Activated CD4-positive, alpha-beta memory T cell treated with anti-CD3 and anti-CD28 coated beads for 36 hours (primary cell): ENCODE measurements at regions not wholly inside any gene's neighbourhood (a gene's known extent, or its start where the extent isn't known, plus 50 kb on each side); places are given as distances from the start of the nearest gene placed in this dataset.

Source experiments
- CTCF ChIA-PET: fragments of 350-600 bp; sonication (Branson Sonifier 250); formaldehyde crosslinking; loops from one replicate; lab custom pipeline; 2021; ENCODE audit warnings: antibody characterized with exemption, inconsistent platforms; lab: Charles Lee
- POLR2A ChIA-PET: fragments of 350-600 bp; sonication (Branson Sonifier 250); formaldehyde crosslinking; loops from one replicate; lab custom pipeline; 2021; ENCODE audit warnings: antibody characterized with exemption; lab: Charles Lee
- DNase-seq: peaks from one replicate; pipeline ENCODE4 v3.0.0-alpha.2; 2020
- H3K27ac Mint-ChIP-seq: one replicate; pipeline ENCODE4 v1.8.0; 2021; ENCODE audit warnings: mixed read lengths
- H3K27me3 Mint-ChIP-seq: one replicate; pipeline ENCODE4 v1.8.0; 2021; ENCODE audit warnings: mixed read lengths
- H3K36me3 Mint-ChIP-seq: one replicate; pipeline ENCODE4 v1.8.0; 2021; ENCODE audit warnings: mixed read lengths
- H3K4me1 Mint-ChIP-seq: one replicate; pipeline ENCODE4 v1.8.0; 2021; ENCODE audit warnings: low read depth, mixed read lengths
- H3K4me3 Mint-ChIP-seq: one replicate; pipeline ENCODE4 v1.8.0; 2021; ENCODE audit warnings: mild to moderate bottlenecking, mixed read lengths
- H3K9me3 Mint-ChIP-seq: one replicate; pipeline ENCODE4 v1.8.0; 2021; ENCODE audit warnings: mixed read lengths
- intact Hi-C: fragments of 100-400 bp; cut with micrococcal nuclease; formaldehyde crosslinking; loops from one replicate; pipeline ENCODE4 v1.15.1; 2023

DNA sequence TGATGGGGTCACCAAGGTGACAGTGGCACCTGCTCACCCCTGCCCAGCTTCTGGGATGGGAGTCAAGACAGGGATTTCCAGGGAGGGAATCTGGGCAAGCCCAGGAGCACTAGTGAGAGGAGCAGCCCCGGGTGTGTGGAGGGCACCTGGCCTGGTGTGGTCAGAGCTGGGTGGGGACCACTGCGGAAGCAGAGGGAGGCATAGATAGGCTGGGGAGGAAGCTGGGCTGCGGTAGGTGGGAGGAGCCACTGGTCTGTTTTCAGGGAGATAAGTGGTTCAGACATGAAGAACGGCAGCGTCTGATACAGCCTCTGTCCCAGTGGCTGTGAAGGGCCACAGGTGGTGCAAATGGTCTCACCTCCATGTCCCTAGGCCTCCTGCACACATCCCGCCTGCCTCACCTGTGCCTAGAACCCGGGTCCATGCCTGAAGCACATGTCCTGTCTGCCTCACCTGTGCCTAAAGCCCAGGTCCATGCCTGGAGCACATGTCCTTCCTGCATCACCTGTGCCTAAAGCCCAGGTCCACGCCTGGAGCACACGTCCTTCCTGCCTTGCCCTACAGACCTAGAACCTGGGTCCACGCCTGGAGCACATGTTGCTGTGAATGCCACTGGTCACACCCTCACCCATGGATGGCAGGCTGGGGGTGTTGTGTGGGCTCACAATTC, 325.9 kb upstream of the AJAP1 start:
- no peak for DNase-seq
- Mint-ChIP-seq H3K4me1 (no peaks in the 10 kb centered on the region), H3K4me3 (no peak overlapping the region), H3K36me3 (no peaks in the 10 kb centered on the region), H3K9me3 (peaks cover 2% of the 10 kb centered on the region), H3K27ac (no peak overlapping the region), H3K27me3 (no peaks in the 10 kb centered on the region)
- POLR2A ChIA-PET, result no interaction called here
- CTCF ChIA-PET, result no interaction called here
- intact Hi-C loops, result no loop called here

DNA sequence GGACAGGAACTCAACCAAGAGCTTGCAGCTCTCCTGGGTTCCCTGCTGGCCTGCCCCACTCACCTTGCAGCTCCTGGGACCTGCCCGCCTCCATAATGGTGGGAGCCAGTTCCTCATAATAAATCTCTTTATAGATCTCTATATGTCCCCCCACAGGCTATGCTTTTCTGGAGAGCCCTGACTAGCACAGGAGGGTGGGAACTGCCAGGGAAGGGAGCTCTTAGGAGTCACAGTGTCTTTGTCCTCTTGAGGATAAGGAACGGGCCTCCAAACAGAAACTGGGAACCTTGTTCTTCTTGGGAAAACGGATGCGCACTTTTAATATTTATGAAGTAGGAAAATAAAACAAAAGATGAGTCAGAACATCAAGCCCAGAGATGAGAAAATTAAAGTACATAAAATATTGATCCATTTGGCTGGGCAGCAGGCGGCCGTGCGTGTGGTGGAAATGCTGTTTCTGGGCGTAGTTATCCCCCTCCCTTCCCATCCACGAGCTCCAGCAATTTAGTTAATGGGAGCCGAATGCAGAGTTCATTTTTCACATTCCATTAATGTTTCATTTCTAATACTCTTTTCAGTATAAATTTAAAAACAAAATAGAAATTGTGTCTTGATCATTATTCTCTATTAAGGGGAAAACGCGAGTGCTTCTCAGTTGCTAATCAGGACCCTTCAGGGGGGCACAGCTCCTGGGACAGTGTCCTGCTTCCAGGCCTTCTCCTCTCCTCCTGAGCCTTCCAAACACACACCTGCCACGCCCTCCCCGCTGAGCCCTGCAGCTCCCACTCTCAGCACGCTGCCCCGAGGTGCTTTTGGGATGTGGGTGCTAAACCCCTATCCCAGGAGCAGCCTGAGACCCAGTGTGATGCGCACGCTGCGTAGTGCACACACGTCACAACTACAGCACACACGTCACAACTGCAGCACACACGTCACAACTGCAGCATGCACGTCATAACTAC, 323.3 kb upstream of the AJAP1 start:
- H3K27ac Mint-ChIP-seq, result no peak overlapping the region
- H3K36me3 Mint-ChIP-seq, result no peaks in the 10 kb centered on the region
- no peaks in the 10 kb centered on the region for H3K27me3 Mint-ChIP-seq
- no peak overlapping the region for H3K4me3 Mint-ChIP-seq
- no peaks in the 10 kb centered on the region for H3K4me1 Mint-ChIP-seq
- DNase-seq, result no peak
- peaks cover 4% of the 10 kb centered on the region for H3K9me3 Mint-ChIP-seq
- intact Hi-C loops, result no loop called here
- ChIA-PET POLR2A (no interaction called here), CTCF (no interaction called here)

DNA sequence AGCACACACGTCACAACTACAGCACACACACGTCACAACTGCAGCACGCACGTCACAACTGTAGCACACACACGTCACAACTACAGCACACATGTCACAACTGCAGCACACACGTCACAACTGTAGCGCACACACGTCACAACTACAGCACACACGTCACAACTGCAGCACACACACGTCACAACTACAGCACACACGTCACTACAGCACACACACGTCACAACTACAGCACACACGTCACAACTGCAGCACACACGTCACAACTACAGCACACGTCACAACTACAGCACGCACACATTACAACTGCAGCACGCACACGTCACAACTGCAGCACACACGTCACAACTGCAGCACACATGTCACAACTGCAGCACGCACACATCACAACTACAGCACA, 322.6 kb upstream of the AJAP1 start:
- no peak for DNase-seq
- Mint-ChIP-seq H3K9me3 (peaks cover 8% of the 10 kb centered on the region), H3K4me3 (no peak overlapping the region), H3K4me1 (no peaks in the 10 kb centered on the region), H3K27ac (no peak overlapping the region), H3K36me3 (no peaks in the 10 kb centered on the region), H3K27me3 (no peaks in the 10 kb centered on the region)
- intact Hi-C loops, result no loop called here
- ChIA-PET POLR2A (no interaction called here), CTCF (no interaction called here)

DNA sequence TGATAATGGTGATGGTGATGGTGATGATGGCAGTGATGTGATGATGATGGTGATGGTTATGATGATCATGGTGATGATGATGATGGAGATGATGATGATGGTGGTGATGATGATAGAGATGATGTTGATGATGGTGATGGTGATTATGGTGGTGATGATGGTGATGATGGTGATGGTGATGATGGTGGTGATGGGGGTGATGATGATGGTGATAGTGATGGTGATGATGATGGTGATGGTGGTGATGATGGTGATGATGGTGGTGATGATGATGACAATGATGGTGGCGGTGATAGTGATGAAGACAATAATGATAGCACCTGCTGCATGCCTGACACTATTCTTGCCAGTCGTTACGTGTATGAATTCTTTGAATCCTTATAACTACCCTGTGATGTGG, 317.9 kb upstream of the AJAP1 start:
- Mint-ChIP-seq H3K4me1 (no peaks in the 10 kb centered on the region), H3K27me3 (no peaks in the 10 kb centered on the region), H3K9me3 (peaks cover 8% of the 10 kb centered on the region), H3K4me3 (no peak overlapping the region), H3K36me3 (no peaks in the 10 kb centered on the region), H3K27ac (no peak overlapping the region)
- DNase-seq, result no peak
- POLR2A ChIA-PET, result no interaction called here
- CTCF ChIA-PET, result no interaction called here
- intact Hi-C loops, result no loop called here

DNA sequence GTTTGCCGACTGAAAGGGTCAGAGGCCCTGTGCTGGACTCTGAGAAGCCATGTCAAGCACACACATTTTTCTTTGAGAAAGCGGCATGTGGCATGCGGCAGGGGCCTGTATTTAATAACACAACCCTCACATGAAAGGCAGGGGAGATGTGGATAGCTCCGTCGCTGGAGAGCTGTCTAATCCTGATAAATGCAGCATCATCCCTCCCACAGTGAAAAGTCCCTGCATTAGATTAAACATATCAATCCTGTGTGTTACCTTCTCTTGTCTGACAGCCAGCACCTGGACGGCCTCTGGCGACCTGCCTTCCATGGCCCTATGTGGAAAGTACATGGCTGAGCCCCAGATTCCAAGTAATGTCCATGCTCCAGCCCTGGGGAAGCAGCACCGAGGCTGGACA, 313.0 kb upstream of the AJAP1 start:
- Mint-ChIP-seq H3K4me3 (no peak overlapping the region), H3K9me3 (peaks cover 2% of the 10 kb centered on the region), H3K27ac (no peak overlapping the region), H3K27me3 (peaks cover 2% of the 10 kb centered on the region), H3K36me3 (no peaks in the 10 kb centered on the region), H3K4me1 (no peaks in the 10 kb centered on the region)
- CTCF ChIA-PET, result no interaction called here
- POLR2A ChIA-PET, result no interaction called here
- DNase-seq, result no peak
- intact Hi-C loops, result no loop called here

DNA sequence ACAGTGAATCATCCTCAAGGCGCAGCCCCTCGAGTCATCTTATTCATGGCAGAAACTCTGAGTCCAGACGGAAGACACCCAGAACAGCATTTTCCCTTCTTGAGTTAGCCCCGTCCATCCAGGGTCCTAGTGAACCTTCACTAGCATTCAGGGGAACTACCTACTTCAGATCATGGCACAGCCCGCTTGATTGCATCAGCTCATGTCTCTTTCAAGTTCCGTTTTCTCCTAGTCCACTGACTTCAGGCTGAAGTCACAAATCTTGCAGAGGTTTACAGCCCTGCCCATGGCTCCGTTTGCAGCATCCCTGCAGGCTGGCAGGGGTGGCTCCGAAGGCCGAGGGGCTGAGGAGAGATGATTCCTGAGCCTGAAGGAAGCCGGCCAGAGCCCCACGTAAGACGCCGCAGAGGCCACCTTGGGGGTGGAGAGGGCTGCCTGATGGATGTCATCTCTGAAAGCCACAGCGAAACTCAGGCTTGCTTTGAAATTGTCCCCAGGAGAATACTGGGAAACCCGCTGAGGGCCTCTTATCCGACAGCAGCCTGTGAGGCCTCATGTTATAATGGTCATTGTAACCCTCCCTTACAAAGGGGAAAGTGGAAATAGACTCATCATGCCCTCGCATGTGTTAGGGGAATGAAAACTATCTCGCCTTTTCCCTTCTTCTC, 310.2 kb upstream of the AJAP1 start:
- H3K27me3 Mint-ChIP-seq, result peaks cover 2% of the 10 kb centered on the region
- intact Hi-C loops, result no loop called here
- DNase-seq, result no peak
- H3K27ac Mint-ChIP-seq, result no peak overlapping the region
- no peak overlapping the region for H3K4me3 Mint-ChIP-seq
- H3K4me1 Mint-ChIP-seq, result no peaks in the 10 kb centered on the region
- ChIA-PET POLR2A (no interaction called here), CTCF (no interaction called here)
- H3K9me3 Mint-ChIP-seq, result no peaks in the 10 kb centered on the region
- no peaks in the 10 kb centered on the region for H3K36me3 Mint-ChIP-seq

DNA sequence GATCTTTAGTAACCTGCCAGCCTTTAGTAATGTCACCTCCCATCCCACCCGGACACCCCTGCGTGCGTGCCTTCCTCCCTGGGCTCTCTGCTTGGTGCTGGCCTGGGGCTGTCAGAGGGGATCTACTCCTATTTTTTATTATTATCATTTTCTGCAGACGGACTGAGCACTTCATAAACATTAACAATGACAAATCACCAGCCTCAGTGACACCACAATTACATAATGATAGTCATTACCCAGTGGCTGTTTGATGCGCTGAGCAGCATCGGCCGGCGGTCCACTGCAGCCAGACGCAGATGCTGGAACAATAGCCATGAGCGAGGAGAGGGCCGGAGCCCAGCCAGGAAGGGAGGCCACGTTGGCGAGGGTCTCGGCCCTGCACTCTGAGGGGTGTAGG, 309.3 kb upstream of the AJAP1 start:
- H3K9me3 Mint-ChIP-seq, result no peaks in the 10 kb centered on the region
- H3K4me3 Mint-ChIP-seq, result no peak overlapping the region
- no peaks in the 10 kb centered on the region for H3K4me1 Mint-ChIP-seq
- H3K27me3 Mint-ChIP-seq, result peaks cover 2% of the 10 kb centered on the region
- H3K36me3 Mint-ChIP-seq, result no peaks in the 10 kb centered on the region
- POLR2A ChIA-PET, result no interaction called here
- intact Hi-C loops, result no loop called here
- DNase-seq, result no peak
- CTCF ChIA-PET, result no interaction called here
- H3K27ac Mint-ChIP-seq, result no peak overlapping the region

DNA sequence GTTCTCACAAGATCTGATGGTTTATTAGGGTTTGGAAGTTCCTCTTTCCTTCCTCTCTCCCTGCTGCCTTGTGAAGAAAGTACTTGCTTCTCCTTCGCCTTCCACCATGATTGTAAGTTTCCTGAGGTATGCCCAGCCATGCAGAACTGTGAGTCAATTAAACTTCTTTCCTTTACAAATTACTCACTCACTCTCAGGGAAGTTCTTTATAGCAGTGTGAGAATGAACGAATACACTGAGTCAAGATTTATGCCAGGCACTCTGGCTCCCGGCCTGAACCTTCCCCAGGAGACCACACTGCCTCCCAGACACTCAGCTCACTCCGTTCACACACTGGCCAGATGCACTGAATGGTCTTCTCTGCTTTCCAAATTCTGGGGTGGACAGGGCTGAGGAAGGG, 308.3 kb upstream of the AJAP1 start:
- Mint-ChIP-seq H3K27me3 (peaks cover 2% of the 10 kb centered on the region), H3K27ac (no peak overlapping the region), H3K9me3 (no peaks in the 10 kb centered on the region)

DNA sequence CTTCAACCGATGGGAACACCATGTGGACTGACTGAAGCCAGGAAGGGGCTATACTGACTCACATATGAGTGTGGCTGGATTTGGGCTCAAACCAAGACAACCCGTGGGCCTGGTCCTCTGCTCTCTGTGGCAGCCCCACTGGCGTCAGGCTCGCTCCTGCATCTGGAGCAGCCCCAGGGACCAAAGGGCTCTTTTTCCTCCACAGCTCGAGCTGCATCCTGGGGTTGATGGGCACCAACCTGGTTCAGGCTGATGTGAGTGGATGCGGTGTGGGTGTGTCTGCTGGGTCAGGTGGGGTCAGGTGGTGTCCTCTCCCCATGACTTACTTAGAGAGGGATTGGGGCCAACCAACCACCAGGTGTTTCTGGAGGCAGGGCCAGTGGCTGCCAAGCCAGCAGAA, 303.0 kb upstream of the AJAP1 start:
- Mint-ChIP-seq H3K4me3 (no peak overlapping the region), H3K9me3 (no peaks in the 10 kb centered on the region), H3K36me3 (no peaks in the 10 kb centered on the region), H3K27me3 (no peaks in the 10 kb centered on the region), H3K4me1 (no peaks in the 10 kb centered on the region), H3K27ac (no peak overlapping the region)
- POLR2A ChIA-PET, result no interaction called here
- CTCF ChIA-PET, result no interaction called here
- no peak for DNase-seq
- intact Hi-C loops, result no loop called here

More for the DNA sequence above, 308.3 kb upstream of the AJAP1 start:
- Mint-ChIP-seq H3K4me1 (no peaks in the 10 kb centered on the region), H3K36me3 (no peaks in the 10 kb centered on the region), H3K4me3 (no peak overlapping the region)
- intact Hi-C loops, result no loop called here
- DNase-seq, result no peak
- POLR2A ChIA-PET, result no interaction called here
- CTCF ChIA-PET, result no interaction called here

DNA sequence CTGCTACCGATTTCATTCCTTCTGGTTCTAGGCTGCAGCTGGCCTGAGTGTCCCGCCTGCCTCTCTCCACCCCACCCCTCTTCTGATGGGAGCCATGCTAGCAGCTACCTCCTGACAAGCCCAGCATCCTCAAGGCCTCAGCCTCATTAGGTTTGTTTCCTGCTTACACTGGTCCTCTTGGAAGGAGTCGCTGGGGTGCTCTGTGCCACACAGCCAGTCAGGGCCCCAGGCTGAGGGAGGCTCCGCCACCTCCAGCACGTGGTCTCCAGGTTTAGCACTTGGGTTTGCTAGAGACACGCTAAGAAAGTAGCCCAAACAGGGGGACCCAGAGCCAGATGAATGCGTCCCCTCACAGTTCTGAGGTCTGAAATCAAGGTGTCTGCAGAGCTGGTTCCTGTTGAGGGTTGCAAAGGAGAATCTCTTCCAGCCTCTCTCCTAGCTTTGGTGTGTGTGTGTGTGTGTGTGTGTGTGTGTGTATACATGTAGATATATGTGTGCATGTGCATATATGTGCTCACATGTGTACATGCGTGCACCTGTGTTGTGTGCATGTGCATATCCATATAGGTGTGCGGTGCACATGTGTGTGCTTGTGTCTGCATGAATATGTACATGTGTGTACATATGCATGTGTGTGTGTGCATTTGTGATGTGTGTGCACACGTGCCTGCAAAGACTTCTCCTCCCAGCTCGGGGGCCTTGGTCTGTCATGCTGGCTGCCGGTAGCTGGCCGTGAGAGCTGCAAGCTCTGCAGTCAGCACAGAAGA, 301.1 kb upstream of the AJAP1 start:
- Mint-ChIP-seq H3K4me1 (no peaks in the 10 kb centered on the region), H3K36me3 (no peaks in the 10 kb centered on the region), H3K27me3 (no peaks in the 10 kb centered on the region), H3K27ac (no peak overlapping the region), H3K9me3 (no peaks in the 10 kb centered on the region), H3K4me3 (no peak overlapping the region)
- POLR2A ChIA-PET, result no interaction called here
- CTCF ChIA-PET, result no interaction called here
- DNase-seq, result no peak
- intact Hi-C loops, result no loop called here

DNA sequence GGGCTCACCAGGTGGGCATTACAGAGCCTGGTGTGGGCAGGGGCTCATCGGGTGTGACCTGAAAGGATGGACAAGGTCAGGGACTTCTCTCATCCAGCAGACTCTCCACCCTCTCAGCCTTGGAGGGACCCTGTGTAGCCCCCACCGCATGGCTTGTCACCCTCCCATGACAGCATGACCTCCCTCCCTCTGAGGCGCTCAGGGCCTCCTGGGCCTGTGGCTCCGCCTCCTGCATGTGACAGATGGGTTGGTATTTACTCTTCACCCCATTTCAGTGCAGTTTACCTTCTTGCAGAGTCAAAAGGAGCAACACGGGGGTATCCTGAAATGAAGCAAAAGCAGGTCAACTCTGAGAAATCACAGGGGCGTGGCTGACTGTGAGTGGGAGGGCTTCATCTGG, 298.6 kb upstream of the AJAP1 start:
- DNase-seq, result no peak
- CTCF ChIA-PET, result no interaction called here
- H3K9me3 Mint-ChIP-seq, result no peaks in the 10 kb centered on the region
- intact Hi-C loops, result no loop called here
- POLR2A ChIA-PET, result no interaction called here
- H3K36me3 Mint-ChIP-seq, result no peaks in the 10 kb centered on the region
- H3K4me1 Mint-ChIP-seq, result no peaks in the 10 kb centered on the region
- H3K27ac Mint-ChIP-seq, result no peak overlapping the region
- no peak overlapping the region for H3K4me3 Mint-ChIP-seq
- no peaks in the 10 kb centered on the region for H3K27me3 Mint-ChIP-seq
